IMR-90 (cell line): ENCODE measurements at regions not wholly inside any gene's neighbourhood (a gene's known extent, or its start where the extent isn't known, plus 50 kb on each side); places are given as distances from the start of the nearest gene placed in this dataset.

Experiments used
- ATAC-seq: fragments of 200-7000 bp; cut with Tn5 transposase; 2 replicates; pipeline ENCODE4 v1.9.1; 2020; ENCODE audit warnings: low read depth, mild to moderate bottlenecking, moderate library complexity
- BruUV-seq: library from RNA; stranded (reverse); fragments of 400-500 nt; replicated peaks from 2 replicates; lab custom pipeline; 2021; lab: Mats Ljungman, UMichigan
- CTCF ChIA-PET: fragments of 300-600 bp; formaldehyde crosslinking; extraction: SDS; loops from one replicate; lab custom pipeline; 2021; ENCODE audit warnings: antibody characterized with exemption; lab: Yijun Ruan, JAX
- POLR2A ChIA-PET: fragments of 300-600 bp; sonication (Branson Sonifier 250); formaldehyde crosslinking; loops from one replicate; lab custom pipeline; 2022; ENCODE audit warnings: antibody characterized with exemption; ENCODE audit not compliant: unreplicated experiment; lab: Charles Lee
- DNase-seq: peaks from one replicate; pipeline ENCODE4 v3.0.0; 2013
- H2AFZ ChIP-seq: replicated peaks from 2 replicates; pipeline ENCODE3; 2013; ENCODE audit warnings: low read length, mild to moderate bottlenecking; ENCODE audit not compliant: poor library complexity
- H2AK5ac ChIP-seq: 2 replicates; pipeline ENCODE4 v1.6.1; 2013; ENCODE audit warnings: low read depth, low read length, inconsistent platforms
- H2AK9ac ChIP-seq: replicated peaks from 2 replicates; pipeline ENCODE3; 2013; ENCODE audit warnings: mild to moderate bottlenecking, low read depth, low read length, moderate library complexity; ENCODE audit not compliant: poor library complexity
- H2BK120ac ChIP-seq: 2 replicates; pipeline ENCODE4 v1.6.1; 2013; ENCODE audit warnings: low read depth, low read length, inconsistent platforms
- H2BK15ac ChIP-seq: 3 replicates; pipeline ENCODE4 v1.6.1; 2013; ENCODE audit warnings: low read depth, low read length, inconsistent platforms
- H2BK20ac ChIP-seq: 2 replicates; pipeline ENCODE4 v1.6.1; 2013; ENCODE audit warnings: low read depth, mild to moderate bottlenecking, inconsistent platforms, low read length, moderate library complexity
- H2BK5ac ChIP-seq: 2 replicates; pipeline ENCODE4 v1.6.1; 2013; ENCODE audit warnings: mild to moderate bottlenecking, low read depth, low read length, inconsistent platforms; ENCODE audit not compliant: poor library complexity, severe bottlenecking
- H3K14ac ChIP-seq: replicated peaks from 2 replicates; pipeline ENCODE4 v1.6.1; 2013; ENCODE audit warnings: low read depth, low read length, inconsistent platforms
- H3K18ac ChIP-seq: 2 replicates; pipeline ENCODE4 v1.6.1; 2013; ENCODE audit warnings: low read depth, low read length, control low read depth
- H3K23ac ChIP-seq: 2 replicates; pipeline ENCODE4 v1.6.1; 2013; ENCODE audit warnings: low read depth, low read length, inconsistent platforms
- H3K27ac ChIP-seq: 2 replicates; pipeline ENCODE4 v1.5.1; 2013; ENCODE audit warnings: mild to moderate bottlenecking, control low read depth, low read length; ENCODE audit not compliant: insufficient read depth
- H3K27me3 ChIP-seq: 2 replicates; pipeline ENCODE4 v1.6.1; 2013; ENCODE audit warnings: low read length; ENCODE audit not compliant: control insufficient read depth, insufficient read depth
- H3K36me3 ChIP-seq: 2 replicates; pipeline ENCODE4 v1.6.1; 2013; ENCODE audit warnings: low read length, mixed read lengths; ENCODE audit not compliant: control insufficient read depth, insufficient read depth
- H3K4ac ChIP-seq: 2 replicates; pipeline ENCODE4 v1.6.1; 2013; ENCODE audit warnings: low read depth, low read length, inconsistent platforms
- H3K4me1 ChIP-seq: 2 replicates; pipeline ENCODE4 v1.6.1; 2013; ENCODE audit warnings: low read length, mixed read lengths; ENCODE audit not compliant: control insufficient read depth, insufficient read depth
- H3K4me2 ChIP-seq: 2 replicates; pipeline ENCODE4 v1.6.1; 2013; ENCODE audit warnings: low read depth, mild to moderate bottlenecking, control low read depth, low read length, moderate library complexity
- H3K4me3 ChIP-seq: 2 replicates; pipeline ENCODE4 v1.5.1; 2013; ENCODE audit warnings: low read depth, mild to moderate bottlenecking, control low read depth, low read length, moderate library complexity; ENCODE audit not compliant: insufficient read depth
- H3K56ac ChIP-seq: 2 replicates; pipeline ENCODE4 v1.6.1; 2013; ENCODE audit warnings: low read length, inconsistent platforms; ENCODE audit not compliant: insufficient read depth; ENCODE audit errors: extremely low read depth
- H3K79me1 ChIP-seq, 2 experiments: 2 replicates each; pipeline ENCODE4 v1.6.1; 2013; ENCODE audit warnings: low read length in 2 of 2, inconsistent platforms in 1 of 2, low read depth in 1 of 2
- H3K9ac ChIP-seq: 2 replicates; pipeline ENCODE4 v1.6.1; 2013; ENCODE audit warnings: low read depth, low read length, control low read depth
- H3K9me1 ChIP-seq: 2 replicates; pipeline ENCODE4 v1.6.1; 2013; ENCODE audit warnings: low read length, inconsistent platforms; ENCODE audit not compliant: insufficient read depth
- H3K9me3 ChIP-seq: 2 replicates; pipeline ENCODE4 v1.6.1; 2013; ENCODE audit warnings: low read length; ENCODE audit not compliant: control insufficient read depth, insufficient read depth
- H4K20me1 ChIP-seq: 2 replicates; pipeline ENCODE4 v1.6.1; 2013; ENCODE audit warnings: low read length, inconsistent platforms; ENCODE audit not compliant: insufficient read depth
- H4K5ac ChIP-seq: 2 replicates; pipeline ENCODE4 v1.6.1; 2013; ENCODE audit warnings: mild to moderate bottlenecking, low read depth, low read length, control low read depth
- H4K8ac ChIP-seq, 2 experiments: 2 replicates each; pipeline ENCODE4 v1.6.1; 2013; ENCODE audit warnings: low read depth in 2 of 2, low read length in 2 of 2, control low read depth in 1 of 2, inconsistent platforms in 1 of 2
- H4K91ac ChIP-seq: 2 replicates; pipeline ENCODE4 v1.6.1; 2013; ENCODE audit warnings: low read depth, low read length, inconsistent platforms; ENCODE audit not compliant: insufficient read depth
- BHLHE40 ChIP-seq: fragments of 150-350 bp; IDR thresholded peaks from 2 replicates; pipeline ENCODE4 v1.6.1; 2016; ENCODE audit warnings: mild to moderate bottlenecking, low read depth, low read length
- CEBPB ChIP-seq: IDR thresholded peaks from 2 replicates; pipeline ENCODE4 v1.6.1; 2012; ENCODE audit warnings: low read depth, low read length, improper control_type of control experiment
- ELK1 ChIP-seq: fragments of 150-350 bp; IDR thresholded peaks from 2 replicates; pipeline ENCODE4 v1.6.1; 2016; ENCODE audit warnings: low read depth, mild to moderate bottlenecking, low read length, moderate library complexity, borderline replicate concordance
- FOS ChIP-seq: fragments of 150-350 bp; IDR thresholded peaks from 2 replicates; pipeline ENCODE4 v1.6.1; 2016; ENCODE audit warnings: low read depth, low read length
- MAFK ChIP-seq: IDR thresholded peaks from 2 replicates; pipeline ENCODE4 v1.6.1; 2012; ENCODE audit warnings: low read depth, low read length, improper control_type of control experiment
- MAZ ChIP-seq: IDR thresholded peaks from 2 replicates; pipeline ENCODE4 v1.6.1; 2012; ENCODE audit warnings: low read depth, mild to moderate bottlenecking, low read length, improper control_type of control experiment, moderate library complexity, borderline replicate concordance
- NFE2L2 ChIP-seq: fragments of 150-350 bp; IDR thresholded peaks from 2 replicates; pipeline ENCODE4 v1.6.1; 2016; ENCODE audit warnings: low read depth, mild to moderate bottlenecking, low read length
- POLR2A ChIP-seq: IDR thresholded peaks from 2 replicates; pipeline ENCODE4 v1.6.1; 2012; ENCODE audit warnings: mild to moderate bottlenecking, low read depth, low read length
- RAD21 ChIP-seq: IDR thresholded peaks from 2 replicates; pipeline ENCODE4 v1.6.1; 2012; ENCODE audit warnings: low read length, improper control_type of control experiment
- RCOR1 ChIP-seq: IDR thresholded peaks from 2 replicates; pipeline ENCODE4 v1.6.1; 2012; ENCODE audit warnings: mild to moderate bottlenecking, low read length, improper control_type of control experiment; ENCODE audit not compliant: insufficient replicate concordance
- RFX5 ChIP-seq: IDR thresholded peaks from 2 replicates; pipeline ENCODE4 v1.8.0; 2012; ENCODE audit warnings: low read depth, mild to moderate bottlenecking, low read length, moderate library complexity
- USF2 ChIP-seq: fragments of 150-350 bp; IDR thresholded peaks from 2 replicates; pipeline ENCODE4 v1.6.1; 2017; ENCODE audit warnings: mild to moderate bottlenecking, antibody characterized with exemption, low read length, low read depth
- WGBS, 2 experiments: methylation state at CpG; one replicate each; pipeline versions ENCODE4 v1.1.5 to v1.1.7; 2013; ENCODE audit warnings: missing lambda C conversion rate in 2 of 2; ENCODE audit not compliant: insufficient read length in 1 of 2; ENCODE audit errors: extremely low coverage in 2 of 2; 5-methylcytosine and 5-hydroxymethylcytosine counted together
- dilution Hi-C: fragments of 300-500 bp; cut with HindIII; formaldehyde crosslinking; loops from one replicate; pipeline ENCODE4 v1.14.3; 2018; ENCODE audit warnings: low sequenced_read_pairs; ENCODE audit not compliant: unreplicated experiment
- in situ Hi-C: fragments of 300-500 bp; cut with MboI; formaldehyde crosslinking; loops from 3 replicates; pipeline ENCODE4 v1.14.3; 2019; ENCODE audit warnings: low sequenced_read_pairs, inconsistent platforms, mixed read lengths
- intact Hi-C: fragments of 100-400 bp; cut with micrococcal nuclease; formaldehyde crosslinking; loops from 2 replicates; pipeline ENCODE4 v1.10.0; 2022
- TF ChIP-seq, protein P1 (sequence below): conservative IDR thresholded peaks from 2 replicates; pipeline ENCODE4 v1.5.1; 2012; ENCODE audit warnings: mild to moderate bottlenecking, low read depth, low read length, improper control_type of control experiment

- dilution Hi-C loops (no loop called here), in situ Hi-C loops (no loop called here), intact Hi-C loops (no loop called here)
- Histone ChIP-seq H3K79me1 (no peaks in the 10 kb centered on the region), H2BK5ac (no peak overlapping the region), H2AK5ac (no peak overlapping the region), H3K9ac (no peak overlapping the region), H4K8ac (no peak overlapping the region), H3K14ac (no peak overlapping the region), H3K18ac (no peak overlapping the region), H3K4me1 (no peaks in the 10 kb centered on the region), H2BK15ac (no peak overlapping the region), H3K27ac (no peak overlapping the region), H3K4ac (no peak overlapping the region), H3K9me3 (peaks cover 3% of the 10 kb centered on the region; the same call in 1 of the 2 replicates), H2BK20ac (no peak overlapping the region), H3K56ac (no peak overlapping the region), H2AK9ac (no peak overlapping the region), H3K27me3 (no peaks in the 10 kb centered on the region), H3K4me2 (no peak overlapping the region), H2AFZ (no peak overlapping the region), H4K91ac (no peak overlapping the region), H3K23ac (no peak overlapping the region), H3K4me3 (no peak overlapping the region), H2BK120ac (no peak overlapping the region), H4K20me1 (no peaks in the 10 kb centered on the region), H3K36me3 (no peaks in the 10 kb centered on the region), H3K9me1 (no peaks in the 10 kb centered on the region), H4K5ac (no peak overlapping the region)
- no peak for TF ChIP-seq FOS
- TF ChIP-seq BHLHE40: no peak
- no peak for TF ChIP-seq MAZ
- TF ChIP-seq NFE2L2: no peak
- no peak for TF ChIP-seq CEBPB
- no peak for TF ChIP-seq USF2
- no peak for TF ChIP-seq ELK1
- TF ChIP-seq POLR2A: no peak
- no peak for TF ChIP-seq MAFK
- no peak for TF ChIP-seq RCOR1
- TF ChIP-seq RAD21: no peak
- TF ChIP-seq, protein P1, sequence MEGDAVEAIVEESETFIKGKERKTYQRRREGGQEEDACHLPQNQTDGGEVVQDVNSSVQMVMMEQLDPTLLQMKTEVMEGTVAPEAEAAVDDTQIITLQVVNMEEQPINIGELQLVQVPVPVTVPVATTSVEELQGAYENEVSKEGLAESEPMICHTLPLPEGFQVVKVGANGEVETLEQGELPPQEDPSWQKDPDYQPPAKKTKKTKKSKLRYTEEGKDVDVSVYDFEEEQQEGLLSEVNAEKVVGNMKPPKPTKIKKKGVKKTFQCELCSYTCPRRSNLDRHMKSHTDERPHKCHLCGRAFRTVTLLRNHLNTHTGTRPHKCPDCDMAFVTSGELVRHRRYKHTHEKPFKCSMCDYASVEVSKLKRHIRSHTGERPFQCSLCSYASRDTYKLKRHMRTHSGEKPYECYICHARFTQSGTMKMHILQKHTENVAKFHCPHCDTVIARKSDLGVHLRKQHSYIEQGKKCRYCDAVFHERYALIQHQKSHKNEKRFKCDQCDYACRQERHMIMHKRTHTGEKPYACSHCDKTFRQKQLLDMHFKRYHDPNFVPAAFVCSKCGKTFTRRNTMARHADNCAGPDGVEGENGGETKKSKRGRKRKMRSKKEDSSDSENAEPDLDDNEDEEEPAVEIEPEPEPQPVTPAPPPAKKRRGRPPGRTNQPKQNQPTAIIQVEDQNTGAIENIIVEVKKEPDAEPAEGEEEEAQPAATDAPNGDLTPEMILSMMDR: no peak
- no peak for TF ChIP-seq RFX5
- no TSS peak for BruUV-seq
- ATAC-seq (no peak), DNase-seq (no peak)
- ChIA-PET CTCF (no interaction called here), POLR2A (no interaction called here)
- WGBS, 2 experiments: 0% methylated on average over 1 of the region's 1 CpG; no CpG with 5 or more reads in 1 of the 2 experiments
These were observed 130.2 kb upstream of the SV2C start for GRCh38 chr5:75952963-75953362.
